GM23338 (cell line): ENCODE measurements at regions not wholly inside any gene's neighbourhood (a gene's known extent, or its start where the extent isn't known, plus 50 kb on each side); places are given as distances from the start of the nearest gene placed in this dataset.

Experiments used
- CREB1 ChIP-seq: fragments of 250-450 bp; sonication (Bioruptor Pico); IDR thresholded peaks from 2 replicates; pipeline ENCODE4 v1.5.0; 2020; ENCODE audit warnings: low read depth, mild to moderate bottlenecking, moderate library complexity
- CTCF ChIP-seq, 2 experiments: fragments of 200-600 bp in 1 of 2; sonication (generic) in 1 of 2; conservative IDR thresholded peaks; 2 replicates each; pipeline versions ENCODE4 v1.5.1 to v1.6.1; 2016 to 2017; ENCODE audit warnings: antibody characterized with exemption in 2 of 2, low read depth in 2 of 2, mild to moderate bottlenecking in 2 of 2, moderate library complexity in 1 of 2
- EZH2 ChIP-seq: fragments of 200-600 bp; sonication (generic); IDR thresholded peaks from one replicate; pipeline ENCODE4 v1.8.0; 2017; ENCODE audit warnings: antibody characterized with exemption, mild to moderate bottlenecking, low read depth; ENCODE audit not compliant: unreplicated experiment
- EZH2phosphoT487 ChIP-seq: fragments of 200-600 bp; sonication (generic); IDR thresholded peaks from one replicate; pipeline ENCODE4 v1.8.1; 2018; ENCODE audit warnings: antibody characterized with exemption; ENCODE audit not compliant: unreplicated experiment
- JUNB ChIP-seq: IDR thresholded peaks from one replicate; pipeline ENCODE4 v1.6.1; 2016; ENCODE audit warnings: antibody characterized with exemption; ENCODE audit not compliant: unreplicated experiment
- POLR2AphosphoS5 ChIP-seq: IDR thresholded peaks from 2 replicates; pipeline ENCODE4 v1.6.1; 2016; ENCODE audit warnings: antibody characterized with exemption, low read depth
- REST ChIP-seq: IDR thresholded peaks from one replicate; pipeline ENCODE4 v1.6.1; 2018; ENCODE audit warnings: antibody characterized with exemption; ENCODE audit not compliant: unreplicated experiment
- ZNF114 ChIP-seq: fragments of 250-450 bp; sonication (Bioruptor Pico); IDR thresholded peaks from 2 replicates; pipeline ENCODE4 v1.5.0; 2020; ENCODE audit warnings: mild to moderate bottlenecking, moderate library complexity
- ZNF462 ChIP-seq: fragments of 250-450 bp; sonication (Bioruptor Pico); IDR thresholded peaks from 2 replicates; pipeline ENCODE4 v1.5.0; 2020; ENCODE audit warnings: mild to moderate bottlenecking, moderate library complexity

- TF ChIP-seq CTCF (conservative IDR thresholded peaks at IDR 0.05; ENCODE audit: low read depth in 2 of 2) (no peak), EZH2phosphoT487 (no peak), POLR2AphosphoS5 (no peak), EZH2 (no peak), REST (no peak), CREB1 (CRISPR knock-in tag) (no peak), JUNB (no peak), ZNF462 (CRISPR knock-in tag) (no peak), ZNF114 (CRISPR knock-in tag) (no peak)
Observed at GRCh38 chr6:97653076-97653475, 370.1 kb upstream of the MMS22L start.
